Testis (tissue), 2 donors: ENCODE measurements at regions not wholly inside any gene's neighbourhood (a gene's known extent, or its start where the extent isn't known, plus 50 kb on each side); places are given as distances from the start of the nearest gene placed in this dataset.

Experiments
- POLR2A ChIP-seq: fragments of 450-650 bp; IDR thresholded peaks from one replicate; pipeline ENCODE4 v1.6.1; 2017; ENCODE audit warnings: antibody characterized with exemption, mild to moderate bottlenecking, moderate library complexity
- TF ChIP-seq, protein P1 (sequence below), 3 experiments: fragments of 450-650 bp in 2 of 3; fragments of 200-600 bp in 1 of 3; sonication (generic) in 1 of 3; IDR thresholded peaks; one replicate each; pipeline ENCODE4 v1.5.1; 2016 to 2019; ENCODE audit warnings: antibody characterized with exemption in 3 of 3, mild to moderate bottlenecking in 2 of 3, moderate library complexity in 1 of 3

DNA sequence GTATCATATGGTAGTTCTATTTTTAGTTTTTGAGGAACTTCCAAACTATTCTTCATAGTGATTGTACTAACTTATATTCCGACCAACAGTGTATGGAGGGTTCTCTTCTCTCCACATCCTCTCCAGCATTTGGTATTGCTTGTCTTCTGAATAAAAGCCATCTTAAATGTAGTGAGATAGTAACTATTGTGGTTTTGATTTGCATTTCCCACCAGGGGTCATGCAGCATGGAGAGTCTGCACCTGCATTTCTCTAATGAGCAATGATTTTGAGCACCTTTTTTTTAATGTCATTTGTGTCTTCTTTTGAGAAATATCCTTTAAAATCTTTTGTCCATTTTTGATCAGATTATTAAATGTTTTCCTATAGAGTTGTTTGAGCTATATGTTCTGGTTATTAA, 718.5 kb downstream of the ZBBX start:
- TF ChIP-seq, protein P1, sequence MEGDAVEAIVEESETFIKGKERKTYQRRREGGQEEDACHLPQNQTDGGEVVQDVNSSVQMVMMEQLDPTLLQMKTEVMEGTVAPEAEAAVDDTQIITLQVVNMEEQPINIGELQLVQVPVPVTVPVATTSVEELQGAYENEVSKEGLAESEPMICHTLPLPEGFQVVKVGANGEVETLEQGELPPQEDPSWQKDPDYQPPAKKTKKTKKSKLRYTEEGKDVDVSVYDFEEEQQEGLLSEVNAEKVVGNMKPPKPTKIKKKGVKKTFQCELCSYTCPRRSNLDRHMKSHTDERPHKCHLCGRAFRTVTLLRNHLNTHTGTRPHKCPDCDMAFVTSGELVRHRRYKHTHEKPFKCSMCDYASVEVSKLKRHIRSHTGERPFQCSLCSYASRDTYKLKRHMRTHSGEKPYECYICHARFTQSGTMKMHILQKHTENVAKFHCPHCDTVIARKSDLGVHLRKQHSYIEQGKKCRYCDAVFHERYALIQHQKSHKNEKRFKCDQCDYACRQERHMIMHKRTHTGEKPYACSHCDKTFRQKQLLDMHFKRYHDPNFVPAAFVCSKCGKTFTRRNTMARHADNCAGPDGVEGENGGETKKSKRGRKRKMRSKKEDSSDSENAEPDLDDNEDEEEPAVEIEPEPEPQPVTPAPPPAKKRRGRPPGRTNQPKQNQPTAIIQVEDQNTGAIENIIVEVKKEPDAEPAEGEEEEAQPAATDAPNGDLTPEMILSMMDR (IDR thresholded peaks at IDR 0.05): no peak
- TF ChIP-seq POLR2A: no peak
